ENCODE measurements at regions not wholly inside any gene's neighbourhood (a gene's known extent, or its start where the extent isn't known, plus 50 kb on each side); places are given as distances from the start of the nearest gene placed in this dataset.

DNA sequence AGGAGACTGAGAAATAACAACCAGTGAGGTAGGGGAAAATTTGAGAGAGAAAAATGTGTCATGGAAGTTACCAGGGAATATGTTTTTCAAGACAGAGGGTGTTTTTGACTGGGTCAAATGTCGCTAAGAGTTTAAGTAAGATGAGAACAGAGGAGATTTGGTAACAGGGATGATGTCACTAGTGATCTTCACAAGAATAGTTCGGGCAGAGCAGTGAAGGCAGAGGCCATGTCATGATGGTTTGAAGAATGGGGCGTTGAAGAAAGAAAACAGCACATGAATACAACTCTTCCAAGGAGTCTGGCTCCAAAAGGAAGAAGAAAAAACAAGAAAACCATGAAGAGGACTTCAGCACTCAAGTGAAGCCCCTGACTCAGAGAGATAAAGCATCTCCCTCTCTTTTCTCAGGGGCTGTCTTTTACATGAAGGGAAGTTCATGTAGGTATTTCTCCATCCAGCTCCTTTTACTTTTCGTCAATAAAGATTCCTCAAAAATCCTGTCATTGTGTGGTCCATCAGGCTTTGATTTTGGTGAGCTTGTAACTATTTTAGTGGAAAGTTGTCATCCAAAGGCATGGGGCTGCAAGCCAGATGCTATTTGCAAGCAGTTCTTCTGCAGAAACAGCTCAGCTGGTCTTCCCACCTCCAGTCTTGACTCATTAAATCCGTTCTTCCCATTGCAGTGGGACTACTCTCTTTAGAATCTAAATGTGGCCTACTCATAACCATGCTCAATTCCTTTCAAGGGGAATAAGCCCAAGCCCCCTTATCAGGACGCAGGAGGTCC, 397.3 kb downstream of the LMX1A start:
- 8% methylated on average over 6 of the region's 6 CpGs for WGBS (ENCODE audit: low lambda C conversion rate)
- Histone ChIP-seq H3K4me1 (ENCODE audit: control insufficient read depth in 1 of 2, insufficient read depth in 2 of 2, low read depth in 1 of 2, low read length in 1 of 2) (no peaks in the 10 kb centered on the region), H2AFZ (ENCODE audit: low read depth) (no peak overlapping the region), H3K79me2 (ENCODE audit: insufficient read depth) (no peaks in the 10 kb centered on the region), H3K27me3 (ENCODE audit: insufficient read depth) (no peaks in the 10 kb centered on the region), H3K4me2 (no peak overlapping the region), H3K4me3 (ENCODE audit: low read depth in 2 of 2, low read length in 1 of 2) (no peak overlapping the region), H3K9me2 (no peaks in the 10 kb centered on the region), H3F3A (replicated peaks; ENCODE audit: insufficient read depth) (no peaks in the 10 kb centered on the region), H3K9me3 (no peaks in the 10 kb centered on the region), H3K27ac (ENCODE audit: low read depth in 2 of 2, low read length in 1 of 2) (no peak overlapping the region), H4K20me1 (ENCODE audit: insufficient read depth) (no peaks in the 10 kb centered on the region), H3K9ac (no peak overlapping the region), H3K36me3 (replicated peaks in 1 of 2; ENCODE audit: control insufficient read depth in 1 of 2, insufficient read depth in 2 of 2, low read length in 1 of 2) (no peaks in the 10 kb centered on the region)
- TF ChIP-seq MEF2A (IDR thresholded peaks at IDR 0.05; ENCODE audit: borderline replicate concordance, low read depth) (no peak), SMC3 (IDR thresholded peaks at IDR 0.05; ENCODE audit: low read depth, low read length) (no peak), ELF1 (IDR thresholded peaks at IDR 0.05) (no peak), MXI1 (IDR thresholded peaks at IDR 0.05; ENCODE audit: low read depth, low read length) (no peak)
- CTCF ChIA-PET = no interaction called here
- DNase-seq = no peak
- POLR2A ChIA-PET = no interaction called here

DNA sequence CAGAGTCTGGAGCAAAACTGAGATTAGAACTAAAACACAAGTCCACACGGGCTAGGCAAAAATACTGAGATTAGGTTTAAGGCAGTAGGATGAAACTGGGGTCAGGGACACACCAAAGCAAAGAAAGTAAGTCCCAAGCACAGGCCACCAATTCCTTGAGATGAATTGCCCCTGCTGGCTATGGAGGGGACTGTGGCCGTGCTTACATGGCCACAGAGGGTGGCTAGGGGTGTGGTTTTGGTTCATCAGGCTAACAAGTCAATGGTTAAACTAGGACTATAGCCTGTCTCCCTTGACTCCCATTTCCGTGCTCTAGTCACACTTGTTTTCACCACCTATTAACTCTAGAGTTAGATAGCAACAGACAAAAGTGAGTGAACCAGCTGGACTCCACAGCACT, 394.8 kb downstream of the PBX1 start:
- Histone ChIP-seq H2AFZ (ENCODE audit: low read depth) (no peak overlapping the region), H3K27me3 (ENCODE audit: insufficient read depth) (no peaks in the 10 kb centered on the region), H3K79me2 (ENCODE audit: insufficient read depth) (no peaks in the 10 kb centered on the region), H3K4me2 (no peak overlapping the region), H3K4me3 (ENCODE audit: low read depth in 2 of 2, low read length in 1 of 2) (no peak overlapping the region), H3K9me3 (no peaks in the 10 kb centered on the region), H3K36me3 (replicated peaks in 1 of 2; ENCODE audit: control insufficient read depth in 1 of 2, insufficient read depth in 2 of 2, low read length in 1 of 2) (no peaks in the 10 kb centered on the region), H3K9ac (no peak overlapping the region), H3K9me2 (no peaks in the 10 kb centered on the region), H4K20me1 (ENCODE audit: insufficient read depth) (no peaks in the 10 kb centered on the region), H3K27ac (ENCODE audit: low read depth in 2 of 2, low read length in 1 of 2) (no peak overlapping the region), H3F3A (replicated peaks; ENCODE audit: insufficient read depth) (no peaks in the 10 kb centered on the region), H3K4me1 (ENCODE audit: control insufficient read depth in 1 of 2, insufficient read depth in 2 of 2, low read depth in 1 of 2, low read length in 1 of 2) (no peaks in the 10 kb centered on the region)
- WGBS (ENCODE audit: low lambda C conversion rate) = 10% methylated on average over 3 of the region's 3 CpGs
- ChIA-PET CTCF (no interaction called here), POLR2A (no interaction called here)
- DNase-seq = no peak
- TF ChIP-seq ELF1 (IDR thresholded peaks at IDR 0.05) = no peak
- TF ChIP-seq, protein P1, sequence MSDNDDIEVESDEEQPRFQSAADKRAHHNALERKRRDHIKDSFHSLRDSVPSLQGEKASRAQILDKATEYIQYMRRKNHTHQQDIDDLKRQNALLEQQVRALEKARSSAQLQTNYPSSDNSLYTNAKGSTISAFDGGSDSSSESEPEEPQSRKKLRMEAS (IDR thresholded peaks at IDR 0.05; ENCODE audit: low read depth) = no peak
- no peak for TF ChIP-seq RCOR1 (IDR thresholded peaks at IDR 0.05; ENCODE audit: low read length)
- no peak for TF ChIP-seq RXRA (IDR thresholded peaks at IDR 0.05; ENCODE audit: borderline replicate concordance, low read depth)
- TF ChIP-seq, protein P2, sequence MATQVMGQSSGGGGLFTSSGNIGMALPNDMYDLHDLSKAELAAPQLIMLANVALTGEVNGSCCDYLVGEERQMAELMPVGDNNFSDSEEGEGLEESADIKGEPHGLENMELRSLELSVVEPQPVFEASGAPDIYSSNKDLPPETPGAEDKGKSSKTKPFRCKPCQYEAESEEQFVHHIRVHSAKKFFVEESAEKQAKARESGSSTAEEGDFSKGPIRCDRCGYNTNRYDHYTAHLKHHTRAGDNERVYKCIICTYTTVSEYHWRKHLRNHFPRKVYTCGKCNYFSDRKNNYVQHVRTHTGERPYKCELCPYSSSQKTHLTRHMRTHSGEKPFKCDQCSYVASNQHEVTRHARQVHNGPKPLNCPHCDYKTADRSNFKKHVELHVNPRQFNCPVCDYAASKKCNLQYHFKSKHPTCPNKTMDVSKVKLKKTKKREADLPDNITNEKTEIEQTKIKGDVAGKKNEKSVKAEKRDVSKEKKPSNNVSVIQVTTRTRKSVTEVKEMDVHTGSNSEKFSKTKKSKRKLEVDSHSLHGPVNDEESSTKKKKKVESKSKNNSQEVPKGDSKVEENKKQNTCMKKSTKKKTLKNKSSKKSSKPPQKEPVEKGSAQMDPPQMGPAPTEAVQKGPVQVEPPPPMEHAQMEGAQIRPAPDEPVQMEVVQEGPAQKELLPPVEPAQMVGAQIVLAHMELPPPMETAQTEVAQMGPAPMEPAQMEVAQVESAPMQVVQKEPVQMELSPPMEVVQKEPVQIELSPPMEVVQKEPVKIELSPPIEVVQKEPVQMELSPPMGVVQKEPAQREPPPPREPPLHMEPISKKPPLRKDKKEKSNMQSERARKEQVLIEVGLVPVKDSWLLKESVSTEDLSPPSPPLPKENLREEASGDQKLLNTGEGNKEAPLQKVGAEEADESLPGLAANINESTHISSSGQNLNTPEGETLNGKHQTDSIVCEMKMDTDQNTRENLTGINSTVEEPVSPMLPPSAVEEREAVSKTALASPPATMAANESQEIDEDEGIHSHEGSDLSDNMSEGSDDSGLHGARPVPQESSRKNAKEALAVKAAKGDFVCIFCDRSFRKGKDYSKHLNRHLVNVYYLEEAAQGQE (IDR thresholded peaks at IDR 0.05; ENCODE audit: low read depth, low read length) = no peak
- no peak for TF ChIP-seq TAF1 (IDR thresholded peaks at IDR 0.05; ENCODE audit: borderline replicate concordance, low read depth, low read length)
- TF ChIP-seq, protein P3, sequence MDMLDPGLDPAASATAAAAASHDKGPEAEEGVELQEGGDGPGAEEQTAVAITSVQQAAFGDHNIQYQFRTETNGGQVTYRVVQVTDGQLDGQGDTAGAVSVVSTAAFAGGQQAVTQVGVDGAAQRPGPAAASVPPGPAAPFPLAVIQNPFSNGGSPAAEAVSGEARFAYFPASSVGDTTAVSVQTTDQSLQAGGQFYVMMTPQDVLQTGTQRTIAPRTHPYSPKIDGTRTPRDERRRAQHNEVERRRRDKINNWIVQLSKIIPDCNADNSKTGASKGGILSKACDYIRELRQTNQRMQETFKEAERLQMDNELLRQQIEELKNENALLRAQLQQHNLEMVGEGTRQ (IDR thresholded peaks at IDR 0.05; ENCODE audit: borderline replicate concordance, low read depth, low read length) = no peak
- no peak for TF ChIP-seq NFIC (IDR thresholded peaks at IDR 0.05; ENCODE audit: borderline replicate concordance)
- no peak for TF ChIP-seq GATA2 (CRISPR knock-in tag; IDR thresholded peaks at IDR 0.05)
- no peak for TF ChIP-seq RFX5 (IDR thresholded peaks at IDR 0.05; ENCODE audit: low read length)
- TF ChIP-seq TCF12 (IDR thresholded peaks at IDR 0.05) = no peak
- TF ChIP-seq POLR2AphosphoS5 (IDR thresholded peaks at IDR 0.05; ENCODE audit: low read depth, low read length) = no peak
- TF ChIP-seq, protein P4, sequence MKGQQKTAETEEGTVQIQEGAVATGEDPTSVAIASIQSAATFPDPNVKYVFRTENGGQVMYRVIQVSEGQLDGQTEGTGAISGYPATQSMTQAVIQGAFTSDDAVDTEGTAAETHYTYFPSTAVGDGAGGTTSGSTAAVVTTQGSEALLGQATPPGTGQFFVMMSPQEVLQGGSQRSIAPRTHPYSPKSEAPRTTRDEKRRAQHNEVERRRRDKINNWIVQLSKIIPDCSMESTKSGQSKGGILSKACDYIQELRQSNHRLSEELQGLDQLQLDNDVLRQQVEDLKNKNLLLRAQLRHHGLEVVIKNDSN (IDR thresholded peaks at IDR 0.05; ENCODE audit: borderline replicate concordance, low read depth) = no peak
- TF ChIP-seq MEF2A (IDR thresholded peaks at IDR 0.05; ENCODE audit: borderline replicate concordance, low read depth) = no peak
- no peak for TF ChIP-seq EZH2phosphoT487 (IDR thresholded peaks at IDR 0.05; ENCODE audit: borderline replicate concordance, low read depth)
